ENCODE measurements at regions not wholly inside any gene's neighbourhood (a gene's known extent, or its start where the extent isn't known, plus 50 kb on each side); places are given as distances from the start of the nearest gene placed in this dataset.
"Not testable (repeated sequence)": the region's sequence is repeated elsewhere in the genome, so short reads cannot be mapped to it uniquely, and the experiment has no call there.

GRCh38 chr7:34320412-34320811 is 337.6 kb upstream of the NPSR1 start:
- DNase-seq, result no peak
- intact Hi-C loops (cut with DNase I), result loop anchor here (5.0 kb wide), 1 partner anchor 277 kb away; no protein-coding TSS in a partner anchor

GRCh38 chr7:34320926-34321661 is 336.9 kb upstream of the NPSR1 start:
- intact Hi-C loops (cut with DNase I), result loop anchor here (5.0 kb wide), 1 partner anchor 276 kb away; no protein-coding TSS in a partner anchor
- DNase-seq, result peak; percentile 50
- ATAC-seq (ENCODE audit: poor library complexity), result peak; percentile 91

More at GRCh38 chr7:34320412-34320811, 337.6 kb upstream of the NPSR1 start:
- ATAC-seq (ENCODE audit: poor library complexity), result no peak

GRCh38 chr7:34322841-34323240 is 335.2 kb upstream of the NPSR1 start:
- DNase-seq, result no peak
- no peak for ATAC-seq (ENCODE audit: poor library complexity)
- intact Hi-C loops (cut with DNase I), result loop anchor here (5.0 kb wide), 1 partner anchor 274 kb away; no protein-coding TSS in a partner anchor

- ATAC-seq (ENCODE audit: poor library complexity), result no peak
- intact Hi-C loops (cut with DNase I), result no loop called here
- DNase-seq, result no peak
Measured at GRCh38 chr7:34327681-34328080, 330.3 kb upstream of the NPSR1 start.

- DNase-seq (no peak), ATAC-seq (ENCODE audit: poor library complexity) (no peak)
- intact Hi-C loops (cut with DNase I), result no loop called here
Measured at GRCh38 chr7:34330308-34330707, 327.7 kb upstream of the NPSR1 start.

GRCh38 chr7:34331102-34331501 is 326.9 kb upstream of the NPSR1 start:
- ATAC-seq (ENCODE audit: poor library complexity), result no peak
- intact Hi-C loops (cut with DNase I), result no loop called here
- no peak for DNase-seq

GRCh38 chr7:34332006-34332405 is 326.0 kb upstream of the NPSR1 start:
- intact Hi-C loops (cut with DNase I), result no loop called here
- ATAC-seq (ENCODE audit: poor library complexity), result no peak

GRCh38 chr7:34333184-34333583 is 324.8 kb upstream of the NPSR1 start:
- DNase-seq, result no peak
- ATAC-seq (ENCODE audit: poor library complexity), result no peak
- intact Hi-C loops (cut with DNase I), result no loop called here

More at GRCh38 chr7:34332006-34332405, 326.0 kb upstream of the NPSR1 start:
- no peak for DNase-seq

GRCh38 chr7:34333925-34334324 is 324.1 kb upstream of the NPSR1 start:
- intact Hi-C loops (cut with DNase I), result no loop called here
- DNase-seq (no peak), ATAC-seq (ENCODE audit: poor library complexity) (no peak)

- no peak for ATAC-seq (ENCODE audit: poor library complexity)
- intact Hi-C loops (cut with DNase I), result no loop called here
Measured at GRCh38 chr7:34337163-34337562, 320.9 kb upstream of the NPSR1 start.

GRCh38 chr7:34338961-34339526 is 319.0 kb upstream of the NPSR1 start:
- ATAC-seq (ENCODE audit: poor library complexity) (no peak), DNase-seq (no peak)
- intact Hi-C loops (cut with DNase I), result no loop called here

More at GRCh38 chr7:34337163-34337562, 320.9 kb upstream of the NPSR1 start:
- no peak for DNase-seq

- ATAC-seq (ENCODE audit: poor library complexity) (no peak), DNase-seq (no peak)
- intact Hi-C loops (cut with DNase I), result no loop called here
Measured at GRCh38 chr7:34341326-34341725, 316.7 kb upstream of the NPSR1 start.

- ATAC-seq (ENCODE audit: poor library complexity), result no peak
- intact Hi-C loops (cut with DNase I), result no loop called here
Measured at GRCh38 chr7:34342387-34342786, 315.6 kb upstream of the NPSR1 start.

GRCh38 chr7:34343667-34344066 is 314.4 kb upstream of the NPSR1 start:
- ATAC-seq (ENCODE audit: poor library complexity), result no peak
- no peak for DNase-seq
- intact Hi-C loops (cut with DNase I), result no loop called here

More at GRCh38 chr7:34342387-34342786, 315.6 kb upstream of the NPSR1 start:
- DNase-seq, result no peak

GRCh38 chr7:34354011-34354410 is 304.0 kb upstream of the NPSR1 start:
- DNase-seq (no peak), ATAC-seq (ENCODE audit: poor library complexity) (no peak)
- intact Hi-C loops (cut with DNase I), result no loop called here

GRCh38 chr7:34354899-34355298 is 303.1 kb upstream of the NPSR1 start:
- DNase-seq (no peak), ATAC-seq (ENCODE audit: poor library complexity) (peak; percentile 34)
- intact Hi-C loops (cut with DNase I), result no loop called here

GRCh38 chr7:34357068-34357467 is 300.9 kb upstream of the NPSR1 start:
- DNase-seq, result no peak
- intact Hi-C loops (cut with DNase I), result no loop called here
- ATAC-seq (ENCODE audit: poor library complexity), result no peak

GRCh38 chr7:34357946-34358345 is 300.1 kb upstream of the NPSR1 start:
- DNase-seq (no peak), ATAC-seq (ENCODE audit: poor library complexity) (no peak)
- intact Hi-C loops (cut with DNase I), result no loop called here

- DNase-seq; ATAC-seq (ENCODE audit: poor library complexity); intact Hi-C loops (cut with DNase I): not testable (repeated sequence)
Measured at GRCh38 chr7:34358578-34358977, 299.4 kb upstream of the NPSR1 start.

GRCh38 chr7:34361663-34362250 is 296.3 kb upstream of the NPSR1 start:
- DNase-seq (no peak), ATAC-seq (ENCODE audit: poor library complexity) (no peak)

More at GRCh38 chr7:34361663-34362250, 296.3 kb upstream of the NPSR1 start:
- intact Hi-C loops (cut with DNase I), result no loop called here
